Activated naive CD8-positive, alpha-beta T cell treated with anti-CD3 and anti-CD28 coated beads, Interleukin-2, amount 50 U/mL, for 24 hours (primary cell): ENCODE measurements at regions not wholly inside any gene's neighbourhood (a gene's known extent, or its start where the extent isn't known, plus 50 kb on each side); places are given as distances from the start of the nearest gene placed in this dataset.
A peak's percentile ranks its signal among the peaks of the same experiment; 100 is the strongest.

Source experiments
- ATAC-seq: fragments of 150-1000 bp; cut with Tn5 transposase; one replicate; pipeline ENCODE4 v1.10.0; 2021
- DNase-seq: peaks from one replicate; pipeline ENCODE4 v3.0.0; 2021
- H3K27ac Mint-ChIP-seq: one replicate; pipeline ENCODE4 v1.8.0; 2021; ENCODE audit warnings: mild to moderate bottlenecking, mixed read lengths
- H3K27me3 Mint-ChIP-seq: one replicate; pipeline ENCODE4 v1.8.0; 2021; ENCODE audit warnings: mixed read lengths
- H3K36me3 Mint-ChIP-seq: one replicate; pipeline ENCODE4 v1.8.0; 2021; ENCODE audit warnings: low read depth, mixed read lengths
- H3K4me1 Mint-ChIP-seq: one replicate; pipeline ENCODE4 v1.8.0; 2021; ENCODE audit warnings: mixed read lengths
- H3K4me3 Mint-ChIP-seq: one replicate; pipeline ENCODE4 v1.8.0; 2021; ENCODE audit warnings: mild to moderate bottlenecking, moderate library complexity, mixed read lengths
- H3K9me3 Mint-ChIP-seq: one replicate; pipeline ENCODE4 v1.8.0; 2021; ENCODE audit warnings: mixed read lengths

GRCh38 chr7:131897016-131897789 lies 340.8 kb upstream of the PODXL start:
- H3K27me3 Mint-ChIP-seq: peaks cover 6% of the 10 kb centered on the region
- no peaks in the 10 kb centered on the region for H3K9me3 Mint-ChIP-seq
- H3K36me3 Mint-ChIP-seq: no peaks in the 10 kb centered on the region
- H3K4me3 Mint-ChIP-seq: no peak overlapping the region
- H3K27ac Mint-ChIP-seq: no peak overlapping the region
- no peak for DNase-seq
- no peak for ATAC-seq
- H3K4me1 Mint-ChIP-seq: no peaks in the 10 kb centered on the region

- Mint-ChIP-seq H3K27me3 (peaks cover 6% of the 10 kb centered on the region), H3K4me3 (no peak overlapping the region), H3K36me3 (no peaks in the 10 kb centered on the region), H3K4me1 (no peaks in the 10 kb centered on the region), H3K9me3 (no peaks in the 10 kb centered on the region), H3K27ac (no peak overlapping the region)
- ATAC-seq (no peak), DNase-seq (no peak)
These were observed 339.9 kb upstream of the PODXL start for GRCh38 chr7:131896165-131896863.

GRCh38 chr7:131895541-131896164 lies 339.2 kb upstream of the PODXL start:
- H3K27me3 Mint-ChIP-seq: peaks cover 6% of the 10 kb centered on the region
- no peak overlapping the region for H3K27ac Mint-ChIP-seq
- H3K4me3 Mint-ChIP-seq: no peak overlapping the region
- H3K9me3 Mint-ChIP-seq: no peaks in the 10 kb centered on the region
- DNase-seq (no peak), ATAC-seq (peak; percentile 45)
- H3K4me1 Mint-ChIP-seq: no peaks in the 10 kb centered on the region
- no peaks in the 10 kb centered on the region for H3K36me3 Mint-ChIP-seq

- ATAC-seq: no peak
- Mint-ChIP-seq H3K4me1 (no peaks in the 10 kb centered on the region), H3K27me3 (peaks cover 10% of the 10 kb centered on the region), H3K9me3 (no peaks in the 10 kb centered on the region), H3K4me3 (no peak overlapping the region), H3K36me3 (no peaks in the 10 kb centered on the region), H3K27ac (no peak overlapping the region)
- DNase-seq: no peak
These were observed 337.4 kb upstream of the PODXL start for GRCh38 chr7:131893631-131894340.

GRCh38 chr7:131890176-131890575 lies 333.7 kb upstream of the PODXL start:
- Mint-ChIP-seq H3K4me3 (no peak overlapping the region), H3K27ac (no peak overlapping the region), H3K4me1 (no peaks in the 10 kb centered on the region), H3K27me3 (peaks cover 8% of the 10 kb centered on the region), H3K36me3 (no peaks in the 10 kb centered on the region), H3K9me3 (peaks cover 13% of the 10 kb centered on the region)
- no peak for DNase-seq
- ATAC-seq: no peak

GRCh38 chr7:131889572-131890150 lies 333.2 kb upstream of the PODXL start:
- Mint-ChIP-seq H3K4me3 (no peak overlapping the region), H3K36me3 (no peaks in the 10 kb centered on the region), H3K27me3 (peaks cover 8% of the 10 kb centered on the region), H3K27ac (no peak overlapping the region), H3K4me1 (no peaks in the 10 kb centered on the region), H3K9me3 (peaks cover 13% of the 10 kb centered on the region)
- ATAC-seq (no peak), DNase-seq (no peak)

- Mint-ChIP-seq H3K27ac (no peak overlapping the region), H3K36me3 (no peaks in the 10 kb centered on the region), H3K4me3 (no peak overlapping the region), H3K4me1 (no peaks in the 10 kb centered on the region), H3K9me3 (peaks cover 13% of the 10 kb centered on the region), H3K27me3 (peaks cover 3% of the 10 kb centered on the region)
- DNase-seq (no peak), ATAC-seq (no peak)
These were observed 327.3 kb upstream of the PODXL start for GRCh38 chr7:131883769-131884168.

GRCh38 chr7:131883196-131883595 lies 326.8 kb upstream of the PODXL start:
- H3K27me3 Mint-ChIP-seq: peaks cover 3% of the 10 kb centered on the region
- no peaks in the 10 kb centered on the region for H3K36me3 Mint-ChIP-seq
- no peak for ATAC-seq
- H3K27ac Mint-ChIP-seq: no peak overlapping the region
- peaks cover 13% of the 10 kb centered on the region for H3K9me3 Mint-ChIP-seq
- no peaks in the 10 kb centered on the region for H3K4me1 Mint-ChIP-seq
- no peak overlapping the region for H3K4me3 Mint-ChIP-seq
- DNase-seq: no peak

GRCh38 chr7:131882321-131882720 lies 325.9 kb upstream of the PODXL start:
- Mint-ChIP-seq H3K9me3 (peaks cover 13% of the 10 kb centered on the region), H3K27ac (no peak overlapping the region), H3K4me3 (no peak overlapping the region), H3K36me3 (no peaks in the 10 kb centered on the region), H3K4me1 (no peaks in the 10 kb centered on the region), H3K27me3 (peaks cover 3% of the 10 kb centered on the region)
- DNase-seq (no peak), ATAC-seq (no peak)

- Mint-ChIP-seq H3K36me3 (no peaks in the 10 kb centered on the region), H3K4me3 (no peak overlapping the region), H3K27me3 (peaks cover 3% of the 10 kb centered on the region), H3K27ac (no peak overlapping the region), H3K4me1 (no peaks in the 10 kb centered on the region), H3K9me3 (no peaks in the 10 kb centered on the region)
- no peak for DNase-seq
- ATAC-seq: no peak
These were observed 323.6 kb upstream of the PODXL start for GRCh38 chr7:131880078-131880477.

GRCh38 chr7:131879424-131879823 lies 323.0 kb upstream of the PODXL start:
- DNase-seq: no peak
- ATAC-seq: no peak
- Mint-ChIP-seq H3K27me3 (peaks cover 3% of the 10 kb centered on the region), H3K9me3 (no peaks in the 10 kb centered on the region), H3K36me3 (no peaks in the 10 kb centered on the region), H3K27ac (no peak overlapping the region), H3K4me1 (no peaks in the 10 kb centered on the region), H3K4me3 (no peak overlapping the region)

GRCh38 chr7:131878777-131879176 lies 322.3 kb upstream of the PODXL start:
- ATAC-seq: no peak
- H3K27me3 Mint-ChIP-seq: peaks cover 3% of the 10 kb centered on the region
- H3K27ac Mint-ChIP-seq: no peak overlapping the region
- H3K4me3 Mint-ChIP-seq: no peak overlapping the region
- H3K36me3 Mint-ChIP-seq: no peaks in the 10 kb centered on the region
- no peak for DNase-seq
- H3K4me1 Mint-ChIP-seq: no peaks in the 10 kb centered on the region
- H3K9me3 Mint-ChIP-seq: no peaks in the 10 kb centered on the region

- Mint-ChIP-seq H3K27me3 (peaks cover 9% of the 10 kb centered on the region), H3K27ac (no peak overlapping the region), H3K4me1 (no peaks in the 10 kb centered on the region), H3K36me3 (no peaks in the 10 kb centered on the region), H3K4me3 (no peak overlapping the region), H3K9me3 (no peaks in the 10 kb centered on the region)
- no peak for DNase-seq
- ATAC-seq: no peak
These were observed 317.2 kb upstream of the PODXL start for GRCh38 chr7:131873581-131873980.

GRCh38 chr7:131869986-131870385 lies 313.6 kb upstream of the PODXL start:
- no peaks in the 10 kb centered on the region for H3K4me1 Mint-ChIP-seq
- ATAC-seq (no peak), DNase-seq (no peak)
- H3K27ac Mint-ChIP-seq: no peak overlapping the region
- no peaks in the 10 kb centered on the region for H3K36me3 Mint-ChIP-seq
- no peak overlapping the region for H3K4me3 Mint-ChIP-seq
- no peaks in the 10 kb centered on the region for H3K9me3 Mint-ChIP-seq
- peaks cover 9% of the 10 kb centered on the region for H3K27me3 Mint-ChIP-seq
